GM12878 (cell line): ENCODE measurements at regions not wholly inside any gene's neighbourhood (a gene's known extent, or its start where the extent isn't known, plus 50 kb on each side); places are given as distances from the start of the nearest gene placed in this dataset.

Experiments
- ATAC-seq: fragments of 200-7000 bp; cut with Tn5 transposase; 3 replicates; pipeline ENCODE4 v1.9.1; 2020; ENCODE audit warnings: mild to moderate bottlenecking, moderate library complexity
- BruUV-seq: library from RNA; stranded (reverse); fragments of 400-500 nt; replicated peaks from 2 replicates; lab custom pipeline; 2021; lab: Mats Ljungman, UMichigan
- CTCF ChIA-PET: fragments of 300-600 bp; sonication (Branson Sonifier 250); formaldehyde crosslinking; extraction: SDS; loops from one replicate; lab custom pipeline; 2021; ENCODE audit warnings: inconsistent platforms; lab: Yijun Ruan, JAX
- POLR2A ChIA-PET: fragments of 350-600 bp; formaldehyde crosslinking; extraction: SDS; loops from one replicate; lab custom pipeline; 2021; ENCODE audit warnings: inconsistent platforms; lab: Charles Lee
- RAD21 ChIA-PET: fragments of 300-600 bp; sonication (Branson Sonifier 250); formaldehyde crosslinking; loops from one replicate; lab custom pipeline; 2023; ENCODE audit warnings: antibody characterized with exemption; ENCODE audit not compliant: unreplicated experiment; lab: Charles Lee
- SMC1A ChIA-PET: fragments of 300-600 bp; sonication (Branson Sonifier 250); formaldehyde crosslinking; loops from one replicate; lab custom pipeline; 2023; ENCODE audit not compliant: unreplicated experiment, uncharacterized antibody; lab: Charles Lee
- DNase-seq: peaks from one replicate; pipeline ENCODE4 v3.0.0-alpha.2; 2011; ENCODE audit warnings: low read depth, low spot score
- FAIRE-seq: peaks from 3 replicates; lab custom pipeline; 2011; peaks lifted over from hg19 to GRCh38; lab: Jason Lieb, UNC
- H2AFZ ChIP-seq: 2 replicates; pipeline ENCODE4 v1.6.0; 2011; ENCODE audit warnings: low read depth, low read length, control low read depth; ENCODE audit not compliant: control insufficient read depth
- H3K27ac ChIP-seq: 2 replicates; pipeline ENCODE4 v1.5.1; 2011; ENCODE audit warnings: control low read depth; ENCODE audit not compliant: control insufficient read depth, insufficient read depth
- H3K27me3 ChIP-seq, 2 experiments: replicated peaks in 1 of 2; 2 replicates each; pipeline versions ENCODE4 v1.6.0 to v1.6.1; 2011; ENCODE audit warnings: low read length in 1 of 2; ENCODE audit not compliant: control insufficient read depth in 2 of 2, insufficient read depth in 2 of 2
- H3K36me3 ChIP-seq, 2 experiments: 2 replicates each; pipeline ENCODE4 v1.5.1; 2011; ENCODE audit warnings: low read length in 1 of 2; ENCODE audit not compliant: control insufficient read depth in 2 of 2, insufficient read depth in 2 of 2
- H3K4me1 ChIP-seq: 2 replicates; pipeline ENCODE4 v1.6.1; 2011; ENCODE audit warnings: mild to moderate bottlenecking, low read length, moderate library complexity, mixed read lengths; ENCODE audit not compliant: control insufficient read depth, insufficient read depth
- H3K4me2 ChIP-seq: 2 replicates; pipeline ENCODE4 v1.6.0; 2011; ENCODE audit warnings: control low read depth; ENCODE audit not compliant: control insufficient read depth, insufficient read depth
- H3K4me3 ChIP-seq: fragments of 200-600 bp; sonication (generic); 2 replicates; pipeline ENCODE4 v1.5.1; 2016
- H3K79me2 ChIP-seq: 2 replicates; pipeline ENCODE4 v1.6.0; 2011; ENCODE audit warnings: low read length; ENCODE audit not compliant: control insufficient read depth, insufficient read depth
- H3K9ac ChIP-seq: 2 replicates; pipeline ENCODE4 v1.8.0; 2011; ENCODE audit warnings: low read length, control low read depth, mixed read lengths; ENCODE audit not compliant: control insufficient read depth, insufficient read depth
- H3K9me3 ChIP-seq: replicated peaks from 3 replicates; pipeline ENCODE4 v1.5.1; 2011; ENCODE audit warnings: mild to moderate bottlenecking, low read length; ENCODE audit not compliant: control insufficient read depth, insufficient read depth
- H4K20me1 ChIP-seq: 2 replicates; pipeline ENCODE4 v1.6.0; 2011; ENCODE audit not compliant: control insufficient read depth, insufficient read depth
- ETV6 ChIP-seq, 2 experiments: fragments of 450-650 bp in 1 of 2; IDR thresholded peaks in 1 of 2; conservative IDR thresholded peaks in 1 of 2; 2 replicates each; pipeline ENCODE4 v1.6.1; 2014; ENCODE audit warnings: antibody characterized with exemption in 1 of 2, borderline replicate concordance in 1 of 2, low read depth in 1 of 2, mild to moderate bottlenecking in 1 of 2, moderate library complexity in 1 of 2
- JUNB ChIP-seq: IDR thresholded peaks from 2 replicates; pipeline ENCODE4 v1.6.1; 2016; ENCODE audit warnings: antibody characterized with exemption, mild to moderate bottlenecking
- POU2F2 ChIP-seq: IDR thresholded peaks from 3 replicates; pipeline ENCODE4 v1.6.1; 2011; ENCODE audit warnings: low read depth, mild to moderate bottlenecking, low read length, borderline replicate concordance
- RUNX3 ChIP-seq: IDR thresholded peaks from 2 replicates; pipeline ENCODE4 v1.6.1; 2012; ENCODE audit warnings: low read length, inconsistent platforms
- ZBTB11 ChIP-seq: fragments of 450-650 bp; formaldehyde crosslinking; IDR thresholded peaks from 2 replicates; pipeline ENCODE4 v1.5.0; 2022; ENCODE audit warnings: mild to moderate bottlenecking, missing genetic modification characterization
- WGBS: methylation state at CpG from one replicate; pipeline ENCODE4 v1.1.6; 2016; ENCODE audit warnings: low lambda C conversion rate; ENCODE audit not compliant: insufficient replicate concordance, insufficient coverage; ENCODE audit errors: missing lambda C conversion rate; 5-methylcytosine and 5-hydroxymethylcytosine counted together
- in situ Hi-C: fragments of 300-500 bp; cut with MboI; formaldehyde crosslinking; loops from 9 replicates; pipeline ENCODE4 v1.14.3; 2018; ENCODE audit warnings: mixed read lengths
- intact Hi-C: fragments of 100-400 bp; cut with micrococcal nuclease; formaldehyde crosslinking; loops from one replicate; pipeline ENCODE4 v1.14.2; 2022; ENCODE audit not compliant: unreplicated experiment

GRCh38 chr1:169053196-169053595 lies 53.3 kb upstream of the ATP1B1 start:
- ATAC-seq, result no peak
- Histone ChIP-seq H3K27me3 (no peaks in the 10 kb centered on the region), H3K79me2 (no peaks in the 10 kb centered on the region), H4K20me1 (no peaks in the 10 kb centered on the region), H3K4me1 (peaks cover 18% of the 10 kb centered on the region), H3K9me3 (no peaks in the 10 kb centered on the region; the same call in 2 of the 3 replicates), H3K9ac (no peak overlapping the region), H3K4me2 (no peak overlapping the region), H3K27ac (no peak overlapping the region), H3K36me3 (no peaks in the 10 kb centered on the region)
- RAD21 ChIA-PET, result no interaction called here
- SMC1A ChIA-PET, result interaction anchor here (0.8 to 6.8 kb wide), 5 partner anchors 9 to 58 kb away, joined by 3 to 72 read pairs (median 4); no protein-coding TSS in a partner anchor
- CTCF ChIA-PET, result no interaction called here
- POLR2A ChIA-PET, result no interaction called here
- intact Hi-C loops, result no loop called here
- in situ Hi-C loops, result no loop called here
- 0 out of 2 replicates have a peak, but pooled peaks have one; percentile 35 for TF ChIP-seq JUNB
- no peak for TF ChIP-seq ZBTB11 (CRISPR knock-in tag)
- peak in 1 of 2 experiments; percentile 67; a peak in 1 of 4 replicates for TF ChIP-seq ETV6 (conservative IDR thresholded peaks at IDR 0.05 in 1 of 2, IDR thresholded peaks at IDR 0.05 in 1 of 2; ENCODE audit: borderline replicate concordance in 1 of 2, low read depth in 1 of 2)
- peak; percentile 20; the same call in 1 of the 2 replicates for TF ChIP-seq RUNX3
- TF ChIP-seq POU2F2, result no peak
- TF ChIP-seq, all 136 proteins: peak for 3
- no peak overlapping the region for H3K4me3 ChIP-seq
- no peak for FAIRE-seq
- DNase-seq, result no peak
- BruUV-seq, result no TSS peak
- H2AFZ ChIP-seq, result no peak overlapping the region
- 13% methylated on average over 4 of the region's 4 CpGs for WGBS
